Mucosa of descending colon (tissue), 3 donors: ENCODE measurements at regions not wholly inside any gene's neighbourhood (a gene's known extent, or its start where the extent isn't known, plus 50 kb on each side); places are given as distances from the start of the nearest gene placed in this dataset.

Experiments
- ATAC-seq: fragments of 200-7000 bp; cut with Tn5 transposase; one replicate; pipeline ENCODE4 v1.9.1; 2020; ENCODE audit warnings: mild to moderate bottlenecking, moderate library complexity
- DNase-seq, 3 donors: peaks; one replicate each; pipeline ENCODE4 v3.0.0-alpha.2; 2020
- H3K36me3 ChIP-seq: fragments of 200-600 bp; one replicate; pipeline ENCODE4 v1.8.0; 2021; ENCODE audit warnings: low read depth, mild to moderate bottlenecking
- H3K4me1 ChIP-seq: fragments of 200-600 bp; one replicate; pipeline ENCODE4 v1.8.0; 2021; ENCODE audit warnings: low read depth, mild to moderate bottlenecking
- H3K4me3 ChIP-seq: fragments of 200-600 bp; one replicate; pipeline ENCODE4 v1.8.0; 2021; ENCODE audit warnings: mild to moderate bottlenecking
- H3K9me3 ChIP-seq: fragments of 200-600 bp; one replicate; pipeline ENCODE4 v1.8.0; 2021; ENCODE audit warnings: mild to moderate bottlenecking
- CTCF ChIP-seq: fragments of 200-600 bp; IDR thresholded peaks from one replicate; pipeline ENCODE4 v1.8.0; 2022; ENCODE audit warnings: antibody characterized with exemption, mild to moderate bottlenecking
- intact Hi-C, 2 donors: fragments of 100-400 bp; cut with DNase I in 1 of 2; cut with micrococcal nuclease in 1 of 2; formaldehyde crosslinking; loops; one replicate each; pipeline versions ENCODE4 v1.11.0 to v1.11.1; 2022; cut with DNase I, micrococcal nuclease
- donor health status: DM: no; HTN: no; CAD: no; lungs with moderate emphysema.
- donor health status: DM: no; HTN: no; CAD: no.
- donor health status: DM: no; HTN: yes; CAD: no.

GRCh38 chr18:70426818-70427217 is 138.0 kb downstream of the SOCS6 start:
- no peak for DNase-seq
- no peak for TF ChIP-seq CTCF
- no peaks in the 10 kb centered on the region for H3K36me3 ChIP-seq
- peaks cover 4% of the 10 kb centered on the region for H3K4me1 ChIP-seq
- no peak overlapping the region for H3K4me3 ChIP-seq
- intact Hi-C loops = no loop called here
- no peak for ATAC-seq
- H3K9me3 ChIP-seq = no peaks in the 10 kb centered on the region

GRCh38 chr18:70425236-70425635 is 136.4 kb downstream of the SOCS6 start:
- Histone ChIP-seq H3K4me1 (peaks cover 11% of the 10 kb centered on the region), H3K4me3 (no peak overlapping the region), H3K9me3 (no peaks in the 10 kb centered on the region), H3K36me3 (no peaks in the 10 kb centered on the region)
- intact Hi-C loops = no loop called here
- no peak for TF ChIP-seq CTCF
- ATAC-seq = no peak
- no peak for DNase-seq

GRCh38 chr18:70423988-70424387 is 135.1 kb downstream of the SOCS6 start:
- peaks cover 11% of the 10 kb centered on the region for H3K4me1 ChIP-seq
- TF ChIP-seq CTCF = no peak
- intact Hi-C loops = no loop called here
- no peak overlapping the region for H3K4me3 ChIP-seq
- no peaks in the 10 kb centered on the region for H3K36me3 ChIP-seq
- peak in 2 of 3 donors; percentile 36 to 59 for DNase-seq
- ATAC-seq = peak; percentile 70
- H3K9me3 ChIP-seq = no peaks in the 10 kb centered on the region

GRCh38 chr18:70423120-70423519 is 134.3 kb downstream of the SOCS6 start:
- Histone ChIP-seq H3K9me3 (no peaks in the 10 kb centered on the region), H3K36me3 (no peaks in the 10 kb centered on the region), H3K4me1 (peaks cover 11% of the 10 kb centered on the region), H3K4me3 (no peak overlapping the region)
- intact Hi-C loops = no loop called here
- TF ChIP-seq CTCF = no peak
- DNase-seq (peak; percentile 16 to 65 (median 62)), ATAC-seq (peak; percentile 80)

GRCh38 chr18:70422391-70422965 is 133.6 kb downstream of the SOCS6 start:
- peak; percentile 30 for ATAC-seq
- Histone ChIP-seq H3K4me3 (no peak overlapping the region), H3K4me1 (peaks cover 11% of the 10 kb centered on the region), H3K36me3 (no peaks in the 10 kb centered on the region), H3K9me3 (no peaks in the 10 kb centered on the region)
- no peak for DNase-seq
- no peak for TF ChIP-seq CTCF
- intact Hi-C loops = no loop called here
